NOMO-1 treated with dmso at 0.1 percent for 144 hours (cell line): ENCODE measurements at regions not wholly inside any gene's neighbourhood (a gene's known extent, or its start where the extent isn't known, plus 50 kb on each side); places are given as distances from the start of the nearest gene placed in this dataset.

ENCODE experiments used
- DNase-seq: peaks from one replicate; lab custom pipeline; 2025; ENCODE audit not compliant: unreplicated experiment; lab: John Stamatoyannopoulos, UW

- DNase-seq: no peak
These were observed 665.0 kb downstream of the NTRK3 start for GRCh38 chr15:87591582-87591981.

- no peak for DNase-seq
These were observed 665.5 kb downstream of the NTRK3 start for GRCh38 chr15:87591042-87591441.

- DNase-seq: no peak
These were observed 667.4 kb downstream of the NTRK3 start for GRCh38 chr15:87589134-87589533.

- no peak for DNase-seq
These were observed 674.4 kb downstream of the NTRK3 start for GRCh38 chr15:87582169-87582568.

GRCh38 chr15:87579537-87579936, 677.0 kb downstream of the NTRK3 start:
- DNase-seq: no peak

- DNase-seq: no peak
These were observed 677.8 kb downstream of the NTRK3 start for GRCh38 chr15:87578776-87579175.

GRCh38 chr15:87577336-87577735, 679.2 kb downstream of the NTRK3 start:
- no peak for DNase-seq

- DNase-seq: no peak
These were observed 679.9 kb downstream of the NTRK3 start for GRCh38 chr15:87576486-87577176.

- DNase-seq: no peak
These were observed 680.6 kb downstream of the NTRK3 start for GRCh38 chr15:87575896-87576473.

GRCh38 chr15:87573534-87573933, 683.0 kb downstream of the NTRK3 start:
- no peak for DNase-seq

- no peak for DNase-seq
These were observed 683.5 kb downstream of the NTRK3 start for GRCh38 chr15:87573039-87573438.

- DNase-seq: no peak
These were observed 684.1 kb downstream of the NTRK3 start for GRCh38 chr15:87572381-87572910.

- no peak for DNase-seq
These were observed 686.3 kb downstream of the NTRK3 start for GRCh38 chr15:87570206-87570605.

- DNase-seq: no peak
These were observed 687.0 kb downstream of the NTRK3 start for GRCh38 chr15:87569581-87569980.

GRCh38 chr15:87567406-87568030, 689.0 kb downstream of the NTRK3 start:
- DNase-seq: no peak

- DNase-seq: no peak
These were observed 690.3 kb downstream of the NTRK3 start for GRCh38 chr15:87566236-87566635.

- no peak for DNase-seq
These were observed 691.9 kb downstream of the NTRK3 start for GRCh38 chr15:87564681-87565080.

- DNase-seq: no peak
These were observed 692.7 kb downstream of the NTRK3 start for GRCh38 chr15:87563869-87564268.

- no peak for DNase-seq
These were observed 694.3 kb downstream of the NTRK3 start for GRCh38 chr15:87562203-87562602.

GRCh38 chr15:87561641-87562040, 694.9 kb downstream of the NTRK3 start:
- no peak for DNase-seq

- no peak for DNase-seq
These were observed 698.7 kb downstream of the NTRK3 start for GRCh38 chr15:87557881-87558280.

- DNase-seq: no peak
These were observed 699.7 kb downstream of the NTRK3 start for GRCh38 chr15:87556886-87557285.
